ENCODE measurements at regions not wholly inside any gene's neighbourhood (a gene's known extent, or its start where the extent isn't known, plus 50 kb on each side); places are given as distances from the start of the nearest gene placed in this dataset.

DNA sequence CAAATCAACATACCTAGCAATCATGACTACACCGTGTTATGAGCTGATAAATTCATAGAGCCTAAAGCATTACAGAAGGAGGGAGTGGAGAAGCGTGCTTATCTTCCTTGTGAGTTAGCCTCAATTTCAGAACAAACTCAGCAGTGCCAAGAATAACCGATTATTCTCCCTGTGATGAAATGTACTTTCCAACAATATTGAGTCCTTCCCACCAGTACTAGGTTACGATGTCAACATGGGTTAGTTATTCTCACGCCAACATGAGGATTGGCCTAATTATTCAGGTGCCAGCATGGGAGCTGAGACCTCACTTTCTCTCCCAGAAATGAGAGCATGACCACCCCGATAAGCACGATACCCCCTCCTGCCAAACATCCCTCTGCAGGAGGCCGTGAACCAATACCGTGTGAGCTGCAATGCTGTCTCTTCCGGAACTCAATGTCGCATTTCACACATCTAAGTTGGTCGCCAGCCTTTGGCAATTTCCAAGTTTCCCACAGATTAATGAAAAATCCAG lies 193.7 kb downstream of the ENC1 start:
- intact Hi-C loops (cut with micrococcal nuclease), result no loop called here
- ATAC-seq, result no peak
- Histone ChIP-seq H3K9me3 (ENCODE audit: low read length) (no peaks in the 10 kb centered on the region), H3K79me2 (ENCODE audit: low read length) (no peaks in the 10 kb centered on the region), H3K27me3 (ENCODE audit: low read length) (no peaks in the 10 kb centered on the region), H3K27ac (ENCODE audit: low read length) (no peak overlapping the region), H3K4me2 (ENCODE audit: low read length) (no peak overlapping the region), H3K4me1 (ENCODE audit: insufficient read depth, low read length) (no peaks in the 10 kb centered on the region), H3F3A (ENCODE audit: low read length, unreplicated experiment) (no peaks in the 10 kb centered on the region), H3K36me3 (ENCODE audit: low read depth, low read length) (no peaks in the 10 kb centered on the region), H2AFZ (ENCODE audit: low read length) (no peak overlapping the region), H3K9ac (ENCODE audit: low read length) (no peak overlapping the region), H3K9me2 (replicated peaks; ENCODE audit: low read length) (no peaks in the 10 kb centered on the region), H4K20me1 (ENCODE audit: low read length) (no peaks in the 10 kb centered on the region), H3K4me3 (ENCODE audit: low read length) (no peak overlapping the region)
- CTCF ChIA-PET, result no interaction called here
- no peak for DNase-seq
- POLR2A ChIA-PET (ENCODE audit: unreplicated experiment), result no interaction called here
- no TSS peak for BruUV-seq (replicated peaks)
- TF ChIP-seq, protein P1, sequence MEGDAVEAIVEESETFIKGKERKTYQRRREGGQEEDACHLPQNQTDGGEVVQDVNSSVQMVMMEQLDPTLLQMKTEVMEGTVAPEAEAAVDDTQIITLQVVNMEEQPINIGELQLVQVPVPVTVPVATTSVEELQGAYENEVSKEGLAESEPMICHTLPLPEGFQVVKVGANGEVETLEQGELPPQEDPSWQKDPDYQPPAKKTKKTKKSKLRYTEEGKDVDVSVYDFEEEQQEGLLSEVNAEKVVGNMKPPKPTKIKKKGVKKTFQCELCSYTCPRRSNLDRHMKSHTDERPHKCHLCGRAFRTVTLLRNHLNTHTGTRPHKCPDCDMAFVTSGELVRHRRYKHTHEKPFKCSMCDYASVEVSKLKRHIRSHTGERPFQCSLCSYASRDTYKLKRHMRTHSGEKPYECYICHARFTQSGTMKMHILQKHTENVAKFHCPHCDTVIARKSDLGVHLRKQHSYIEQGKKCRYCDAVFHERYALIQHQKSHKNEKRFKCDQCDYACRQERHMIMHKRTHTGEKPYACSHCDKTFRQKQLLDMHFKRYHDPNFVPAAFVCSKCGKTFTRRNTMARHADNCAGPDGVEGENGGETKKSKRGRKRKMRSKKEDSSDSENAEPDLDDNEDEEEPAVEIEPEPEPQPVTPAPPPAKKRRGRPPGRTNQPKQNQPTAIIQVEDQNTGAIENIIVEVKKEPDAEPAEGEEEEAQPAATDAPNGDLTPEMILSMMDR (conservative IDR thresholded peaks at IDR 0.05; ENCODE audit: low read depth, low read length), result no peak
- TF ChIP-seq EZH2phosphoT487 (IDR thresholded peaks at IDR 0.05; ENCODE audit: borderline replicate concordance, low read length), result no peak
- no peak for TF ChIP-seq EZH2 (IDR thresholded peaks at IDR 0.05; ENCODE audit: low read length, unreplicated experiment)

DNA sequence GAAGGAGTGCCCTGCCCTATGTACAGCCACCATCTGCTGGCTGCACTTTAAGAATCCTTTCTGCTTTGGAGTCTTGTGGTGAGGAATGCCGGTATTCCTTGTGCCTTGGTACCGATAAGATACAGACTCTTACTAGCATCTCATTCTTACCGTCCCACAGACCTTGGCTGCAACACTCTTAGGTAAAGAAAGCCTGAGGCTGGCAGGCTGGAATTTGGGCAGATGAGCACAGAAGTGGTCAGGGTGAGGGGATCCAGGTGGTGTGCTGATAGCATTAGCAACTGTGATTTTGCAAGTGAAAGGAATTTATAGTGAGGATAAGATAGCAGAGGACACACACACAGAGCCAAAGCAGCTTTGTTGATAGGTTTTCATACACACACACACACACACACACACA lies 198.1 kb downstream of the ENC1 start:
- no peak overlapping the region for H3K4me3 ChIP-seq (ENCODE audit: low read length)
- intact Hi-C loops (cut with micrococcal nuclease), result no loop called here
- H2AFZ ChIP-seq (ENCODE audit: low read length), result no peak overlapping the region
- no peak overlapping the region for H3K9ac ChIP-seq (ENCODE audit: low read length)
- H4K20me1 ChIP-seq (ENCODE audit: low read length), result no peaks in the 10 kb centered on the region
- no peaks in the 10 kb centered on the region for H3K36me3 ChIP-seq (ENCODE audit: low read depth, low read length)
- no peak for TF ChIP-seq EZH2 (IDR thresholded peaks at IDR 0.05; ENCODE audit: low read length, unreplicated experiment)
- TF ChIP-seq, protein P1 (conservative IDR thresholded peaks at IDR 0.05; ENCODE audit: low read depth, low read length), result no peak
- TF ChIP-seq EZH2phosphoT487 (IDR thresholded peaks at IDR 0.05; ENCODE audit: borderline replicate concordance, low read length), result no peak
- H3K27ac ChIP-seq (ENCODE audit: low read length), result no peak overlapping the region
- BruUV-seq (replicated peaks), result no TSS peak
- no peaks in the 10 kb centered on the region for H3K27me3 ChIP-seq (ENCODE audit: low read length)
- H3K4me2 ChIP-seq (ENCODE audit: low read length), result no peak overlapping the region
- H3K9me3 ChIP-seq (ENCODE audit: low read length), result no peaks in the 10 kb centered on the region
- no peak for DNase-seq
- H3K4me1 ChIP-seq (ENCODE audit: insufficient read depth, low read length), result no peaks in the 10 kb centered on the region
- H3F3A ChIP-seq (ENCODE audit: low read length, unreplicated experiment), result no peaks in the 10 kb centered on the region
- ChIA-PET CTCF (no interaction called here), POLR2A (ENCODE audit: unreplicated experiment) (no interaction called here)
- no peak for ATAC-seq
- no peaks in the 10 kb centered on the region for H3K79me2 ChIP-seq (ENCODE audit: low read length)
- no peaks in the 10 kb centered on the region for H3K9me2 ChIP-seq (replicated peaks; ENCODE audit: low read length)

DNA sequence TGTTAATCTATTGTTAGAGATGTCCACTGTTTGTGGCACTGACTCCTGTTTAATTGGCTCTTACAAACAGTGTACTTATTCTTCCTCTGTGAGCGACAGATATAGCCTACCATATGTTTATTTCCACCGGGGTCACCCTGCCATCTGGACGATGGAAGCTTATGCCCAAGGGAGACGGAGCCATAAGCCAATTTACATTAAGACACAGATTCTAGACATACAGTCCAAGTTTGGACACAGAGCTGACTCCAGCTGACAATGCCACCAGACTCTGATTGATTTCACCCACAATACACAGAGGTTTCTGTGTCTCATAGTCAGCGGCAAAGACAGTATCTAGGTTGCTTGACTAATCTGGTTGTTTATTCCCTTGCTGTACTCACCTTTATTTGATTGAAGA lies 198.9 kb downstream of the ENC1 start:
- Histone ChIP-seq H3K9me3 (ENCODE audit: low read length) (no peaks in the 10 kb centered on the region), H3K27me3 (ENCODE audit: low read length) (no peaks in the 10 kb centered on the region), H3K9me2 (replicated peaks; ENCODE audit: low read length) (no peaks in the 10 kb centered on the region), H3K4me2 (ENCODE audit: low read length) (no peak overlapping the region), H3K4me3 (ENCODE audit: low read length) (no peak overlapping the region), H2AFZ (ENCODE audit: low read length) (no peak overlapping the region), H3F3A (ENCODE audit: low read length, unreplicated experiment) (no peaks in the 10 kb centered on the region), H3K4me1 (ENCODE audit: insufficient read depth, low read length) (no peaks in the 10 kb centered on the region), H3K27ac (ENCODE audit: low read length) (no peak overlapping the region), H4K20me1 (ENCODE audit: low read length) (no peaks in the 10 kb centered on the region), H3K36me3 (ENCODE audit: low read depth, low read length) (no peaks in the 10 kb centered on the region), H3K9ac (ENCODE audit: low read length) (no peak overlapping the region), H3K79me2 (ENCODE audit: low read length) (no peaks in the 10 kb centered on the region)
- ChIA-PET CTCF (no interaction called here), POLR2A (ENCODE audit: unreplicated experiment) (interaction anchor here (0.6 kb wide), 2 partner anchors 24 to 50 kb away, joined by 3 read pairs; no protein-coding TSS in a partner anchor)
- intact Hi-C loops (cut with micrococcal nuclease), result no loop called here
- no TSS peak for BruUV-seq (replicated peaks)
- DNase-seq (no peak), ATAC-seq (no peak)
- no peak for TF ChIP-seq EZH2 (IDR thresholded peaks at IDR 0.05; ENCODE audit: low read length, unreplicated experiment)
- no peak for TF ChIP-seq EZH2phosphoT487 (IDR thresholded peaks at IDR 0.05; ENCODE audit: borderline replicate concordance, low read length)
- TF ChIP-seq, protein P1 (conservative IDR thresholded peaks at IDR 0.05; ENCODE audit: low read depth, low read length), result no peak
